Fibroblast of peridontal ligament (primary cell): ENCODE measurements at regions not wholly inside any gene's neighbourhood (a gene's known extent, or its start where the extent isn't known, plus 50 kb on each side); places are given as distances from the start of the nearest gene placed in this dataset.

Source experiments
- DNase-seq: peaks from one replicate; pipeline ENCODE4 v3.0.0-alpha.2; 2010; ENCODE audit errors: extremely low read depth

- DNase-seq, result no peak
These were observed 157.0 kb upstream of the NECTIN1 start for GRCh38 chr11:119885861-119886567.

DNA sequence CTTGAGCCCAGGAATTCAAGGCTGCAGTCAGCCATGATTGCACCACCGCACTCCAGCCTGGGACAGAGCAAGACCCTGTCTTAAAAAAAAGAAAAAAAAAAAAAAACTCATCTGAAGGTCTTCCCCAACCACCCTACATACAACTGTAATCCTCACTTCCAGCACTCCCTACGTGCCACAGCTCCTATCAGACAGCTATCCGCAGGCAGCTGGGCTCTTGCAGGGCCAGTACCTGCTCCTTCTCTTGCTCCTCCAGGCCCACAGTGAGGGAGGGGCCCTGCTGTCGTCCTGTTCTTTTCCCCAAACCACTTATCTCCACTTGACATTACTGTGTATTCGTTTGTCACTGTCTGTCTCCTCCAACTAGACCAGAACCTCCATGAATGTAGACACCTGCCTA is 156.1 kb upstream of the NECTIN1 start:
- no peak for DNase-seq

DNA sequence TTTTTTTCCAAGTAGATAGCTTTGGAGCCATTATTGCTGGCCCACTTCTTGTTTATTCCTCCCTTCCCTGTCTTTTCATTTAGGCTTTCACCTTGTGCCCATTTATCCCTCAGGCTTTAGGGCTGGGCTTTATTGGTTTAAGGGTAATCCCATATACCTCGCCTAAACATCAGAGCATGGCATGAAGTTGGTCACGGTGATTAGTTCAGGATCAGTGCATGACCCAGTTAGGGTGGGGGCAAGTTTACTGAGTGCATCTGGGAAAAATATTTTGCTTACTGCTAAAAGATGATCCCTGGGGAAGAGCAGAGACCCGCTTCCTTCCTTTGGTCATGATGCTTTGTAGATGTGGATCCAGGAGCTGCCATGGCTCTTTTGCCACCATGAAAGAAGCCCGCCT is 153.3 kb upstream of the NECTIN1 start:
- DNase-seq, result no peak

DNA sequence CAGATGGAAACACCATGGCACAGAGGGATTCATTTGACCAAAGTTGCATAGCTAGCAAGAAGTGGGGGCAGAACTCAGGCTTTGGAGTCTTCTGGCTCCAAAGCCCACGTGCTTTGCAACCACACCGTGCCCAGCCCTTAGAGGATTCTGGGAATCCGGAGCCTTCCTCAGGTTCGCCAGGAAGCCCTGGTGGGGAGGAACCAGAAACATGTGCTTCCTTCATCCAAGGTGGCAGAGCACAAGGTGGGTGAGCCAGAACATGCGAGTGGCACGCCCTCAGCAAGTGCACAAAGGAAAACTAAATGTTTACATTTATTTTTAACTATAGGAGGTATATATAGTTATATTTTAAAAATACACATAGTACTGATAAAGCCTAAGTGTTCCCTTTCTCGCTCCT is 151.9 kb upstream of the NECTIN1 start:
- DNase-seq, result no peak

- no peak for DNase-seq
These were observed 151.1 kb upstream of the NECTIN1 start for GRCh38 chr11:119880143-119880542.

DNA sequence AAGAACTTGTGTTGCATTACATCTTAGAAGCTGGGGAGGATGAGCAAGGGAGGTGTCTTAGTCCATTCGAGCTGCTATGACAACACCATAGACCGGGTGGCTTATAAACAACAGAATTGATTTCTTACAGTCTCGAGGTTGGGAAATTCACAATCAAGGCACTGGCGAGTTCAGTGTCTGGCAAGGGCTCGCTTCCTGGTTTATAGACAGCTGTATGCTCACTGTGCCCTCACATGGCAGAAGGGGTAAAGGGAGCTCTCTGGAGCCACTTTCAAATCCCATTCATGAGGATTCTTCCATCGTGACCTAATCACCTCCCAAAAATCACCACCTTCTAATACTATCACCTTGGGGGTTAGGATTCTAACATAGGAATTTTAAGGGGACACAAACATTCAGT is 150.0 kb upstream of the NECTIN1 start:
- DNase-seq, result peak; percentile 1

- DNase-seq, result no peak
These were observed 147.8 kb upstream of the NECTIN1 start for GRCh38 chr11:119876841-119877240.

- no peak for DNase-seq
These were observed 147.0 kb upstream of the NECTIN1 start for GRCh38 chr11:119875841-119876600.

DNA sequence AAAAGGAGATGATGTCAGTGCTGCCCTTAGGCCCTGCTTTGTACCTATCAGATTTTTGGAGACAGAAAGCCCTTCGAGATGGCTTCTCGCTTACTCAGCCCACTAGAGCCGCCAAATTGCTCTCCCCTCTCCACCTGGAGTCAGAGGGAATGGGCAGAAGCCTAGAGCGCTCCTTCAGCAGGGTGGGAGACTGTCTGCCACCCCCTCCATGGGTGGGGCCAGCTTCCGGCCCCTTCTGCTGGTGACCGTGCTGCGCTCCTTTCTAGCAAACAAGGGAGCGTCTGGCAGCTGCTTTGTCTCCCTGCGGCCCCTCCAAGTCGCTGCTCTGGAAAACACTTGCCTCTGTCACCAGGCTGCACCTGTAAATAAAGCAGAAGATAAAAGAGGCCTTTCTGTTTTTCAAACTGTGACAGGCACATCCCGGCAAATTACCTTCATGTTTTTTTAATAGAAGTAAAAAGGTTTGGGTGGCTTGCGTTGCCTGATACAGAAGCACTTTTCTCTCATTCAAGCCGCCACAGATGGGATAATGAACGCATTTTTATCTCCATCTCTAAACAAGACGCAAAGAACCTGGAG is 145.7 kb upstream of the NECTIN1 start:
- no peak for DNase-seq

- no peak for DNase-seq
These were observed 144.9 kb upstream of the NECTIN1 start for GRCh38 chr11:119873761-119874421.

GRCh38 chr11:119872611-119873310 is 143.8 kb upstream of the NECTIN1 start:
- DNase-seq, result no peak

DNA sequence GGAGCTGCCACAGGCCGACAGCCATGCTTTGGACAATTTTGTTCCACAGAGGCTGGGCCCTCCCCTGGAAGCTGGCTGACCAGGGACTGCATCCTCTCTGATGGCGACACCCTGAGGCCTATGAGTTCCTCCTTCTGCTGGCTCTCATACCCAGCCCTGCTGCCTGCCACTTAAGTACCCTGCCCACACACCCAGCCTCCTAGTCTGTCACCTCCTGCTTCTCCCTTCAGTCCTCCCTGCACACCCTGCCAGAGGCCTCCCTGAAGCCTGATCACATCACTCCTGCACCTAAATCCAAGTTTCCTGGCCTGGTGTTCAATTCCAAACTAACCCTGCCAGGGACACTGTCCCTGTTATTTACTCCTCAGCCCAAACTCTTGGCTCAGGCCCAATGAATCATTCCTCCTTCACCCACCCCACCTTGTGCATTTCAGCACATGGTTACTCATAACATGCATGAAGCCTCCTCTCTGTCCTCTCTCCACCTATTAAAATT is 136.7 kb upstream of the NECTIN1 start:
- DNase-seq, result no peak

DNA sequence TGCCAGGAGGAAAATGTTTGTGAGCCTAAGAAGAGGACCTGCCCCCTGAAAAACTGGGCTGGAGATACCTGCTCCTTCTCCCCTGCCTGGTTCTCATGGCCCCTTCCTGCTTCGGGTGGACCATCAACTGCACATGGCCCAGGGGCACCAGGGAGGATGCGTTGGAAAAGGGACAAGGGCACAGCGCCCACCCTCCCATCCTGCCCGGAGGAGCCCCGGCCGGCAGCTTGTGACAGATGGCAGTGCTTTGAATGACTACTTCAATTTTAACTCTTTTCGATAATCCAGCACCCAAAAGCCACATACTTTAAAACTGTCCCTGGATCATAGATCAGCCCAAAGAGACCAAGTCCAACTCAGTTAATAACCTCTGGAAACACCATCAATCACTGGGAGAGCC is 135.8 kb upstream of the NECTIN1 start:
- DNase-seq, result no peak

- DNase-seq, result no peak
These were observed 135.0 kb upstream of the NECTIN1 start for GRCh38 chr11:119863851-119864601.

- DNase-seq, result no peak
These were observed 134.2 kb upstream of the NECTIN1 start for GRCh38 chr11:119863236-119863635.

- no peak for DNase-seq
These were observed 132.2 kb upstream of the NECTIN1 start for GRCh38 chr11:119861160-119861559.

DNA sequence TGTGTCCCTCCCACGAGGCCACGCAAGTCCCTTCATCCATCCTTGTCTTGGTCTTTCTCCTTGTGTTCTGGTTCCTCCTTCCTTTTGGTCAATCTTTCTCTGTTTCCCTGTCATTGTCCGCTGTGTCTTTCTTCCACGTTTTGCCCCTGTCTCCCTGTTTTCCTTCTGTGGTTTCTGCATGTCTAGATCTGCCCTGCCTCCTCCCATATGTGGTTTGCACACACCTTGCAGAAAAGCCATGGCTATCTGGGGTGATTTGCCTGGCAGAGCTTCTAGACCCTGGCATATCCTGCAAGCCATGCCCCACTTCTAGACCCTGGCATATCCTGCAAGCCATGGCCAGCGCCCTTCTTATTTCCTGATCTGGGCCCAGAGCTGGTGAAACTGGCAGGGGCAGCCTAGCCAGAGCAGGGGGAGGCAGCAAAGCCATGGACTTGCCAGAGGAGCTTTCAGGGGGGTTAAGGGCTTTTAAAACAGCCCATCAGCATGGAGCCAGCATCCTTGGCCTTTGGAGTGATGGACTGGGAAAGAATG is 131.6 kb upstream of the NECTIN1 start:
- no peak for DNase-seq

DNA sequence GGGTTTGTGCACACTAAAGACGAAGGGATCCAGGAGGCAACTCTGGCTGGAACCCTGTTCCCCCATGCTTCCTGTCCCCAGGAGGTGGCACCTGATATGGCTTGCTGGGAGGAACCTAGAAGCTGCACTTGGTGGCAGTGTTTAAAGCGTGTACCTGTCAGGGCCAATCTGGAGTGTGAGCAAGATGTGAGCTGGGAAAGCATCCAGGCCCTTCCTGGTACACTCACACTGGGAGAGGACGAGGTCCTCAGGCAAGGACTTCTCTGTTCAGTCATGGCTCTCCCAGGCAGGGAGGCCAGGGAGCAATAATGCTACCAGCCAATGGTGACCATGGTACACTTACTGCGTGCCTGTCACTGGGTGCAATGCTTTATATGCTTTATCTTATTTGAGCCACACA is 130.7 kb upstream of the NECTIN1 start:
- no peak for DNase-seq

- no peak for DNase-seq
These were observed 129.3 kb upstream of the NECTIN1 start for GRCh38 chr11:119858288-119858687.

DNA sequence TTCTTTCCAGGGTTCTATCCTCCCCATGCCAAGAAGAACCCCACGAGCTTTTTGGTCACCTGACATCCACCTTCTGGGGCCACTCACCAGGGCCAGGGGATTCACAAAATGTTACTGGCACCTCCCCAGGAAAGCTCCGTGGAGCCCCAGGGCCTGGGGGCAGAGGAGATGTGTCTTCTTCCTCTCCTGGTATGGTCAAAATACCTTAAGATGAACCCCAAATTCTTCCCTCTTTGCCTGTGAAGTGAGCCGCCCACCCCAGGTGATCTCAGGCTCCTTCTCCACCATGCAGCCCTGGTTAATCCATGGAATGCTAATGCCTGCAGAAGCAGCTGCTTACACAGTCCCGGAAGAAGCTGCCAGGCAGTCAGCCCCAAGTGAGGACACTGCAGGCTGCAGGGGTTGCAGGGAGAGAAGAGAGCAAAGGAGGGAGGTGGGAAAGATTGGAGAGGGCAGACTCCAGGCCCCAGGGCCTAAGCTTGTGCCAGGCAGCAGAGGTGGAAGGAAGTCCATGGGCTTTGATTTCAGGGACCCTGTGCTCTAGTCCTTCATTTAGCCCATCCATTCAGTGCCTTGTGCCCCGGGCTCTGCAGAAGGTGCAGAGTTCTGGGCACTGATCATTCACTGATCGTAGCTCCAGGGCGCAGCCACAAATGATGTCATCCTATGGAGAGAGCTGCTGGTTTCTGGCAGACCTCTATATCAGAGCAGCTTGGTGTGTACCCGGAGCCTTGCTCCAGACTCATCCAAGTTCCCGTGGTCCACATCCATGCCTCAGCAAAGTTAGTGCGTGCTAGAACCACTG is 127.9 kb upstream of the NECTIN1 start:
- no peak for DNase-seq
